ENCODE measurements at regions not wholly inside any gene's neighbourhood (a gene's known extent, or its start where the extent isn't known, plus 50 kb on each side); places are given as distances from the start of the nearest gene placed in this dataset.

DNA sequence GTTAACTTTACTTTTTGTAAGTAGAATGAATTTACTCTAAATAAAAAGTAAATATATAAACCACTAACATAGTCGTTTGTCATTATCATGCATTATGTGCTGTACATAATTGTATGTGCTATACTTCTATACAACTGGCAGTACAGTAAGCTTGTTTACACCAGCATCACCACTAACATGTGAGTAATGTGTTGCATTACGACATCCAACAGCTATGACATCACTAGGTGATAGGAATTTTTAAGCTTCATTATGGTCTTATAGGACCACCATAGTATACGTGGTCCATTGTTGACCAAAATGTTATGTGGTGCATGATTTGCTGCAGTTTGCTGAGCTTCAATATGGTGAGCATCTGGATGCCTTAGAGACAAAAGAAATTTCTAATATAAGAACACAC lies 819.1 kb upstream of the GRAMD2B start:
- no peaks in the 10 kb centered on the region for H3K27me3 ChIP-seq (ENCODE audit: low read depth)
- H3K4me1 ChIP-seq = no peaks in the 10 kb centered on the region
- H3K4me3 ChIP-seq = no peak overlapping the region
- no peak overlapping the region for H3K27ac ChIP-seq
- no peak for TF ChIP-seq CTCF (IDR thresholded peaks at IDR 0.05)
- DNase-seq = no peak
- no peaks in the 10 kb centered on the region for H3K36me3 ChIP-seq
- no peaks in the 10 kb centered on the region for H3K9me3 ChIP-seq
- no peak for ATAC-seq
- intact Hi-C loops (cut with DNase I) = no loop called here

DNA sequence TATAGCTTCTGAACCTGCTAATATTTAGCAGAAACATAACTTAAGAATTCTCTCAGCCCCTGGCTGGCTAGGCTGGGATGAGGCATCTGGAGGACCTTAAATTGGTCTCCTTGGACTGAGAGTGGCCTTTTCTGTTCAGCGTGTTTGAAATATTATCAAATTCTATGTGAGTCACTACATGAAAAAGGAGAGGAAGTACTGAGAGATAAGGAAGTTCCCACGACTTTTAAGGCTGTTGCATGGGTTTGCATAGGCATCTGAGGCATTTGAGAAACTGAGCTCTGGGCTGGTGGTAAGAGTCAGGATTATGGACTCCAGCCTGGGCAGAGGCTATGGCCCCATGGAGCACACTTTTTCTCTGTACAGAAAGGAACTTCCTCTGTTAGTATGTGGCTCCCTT lies 816.2 kb upstream of the GRAMD2B start:
- Histone ChIP-seq H3K9me3 (no peaks in the 10 kb centered on the region), H3K27ac (no peak overlapping the region), H3K4me1 (no peaks in the 10 kb centered on the region), H3K4me3 (no peak overlapping the region), H3K27me3 (ENCODE audit: low read depth) (no peaks in the 10 kb centered on the region), H3K36me3 (no peaks in the 10 kb centered on the region)
- TF ChIP-seq CTCF (IDR thresholded peaks at IDR 0.05) = no peak
- no peak for ATAC-seq
- DNase-seq = no peak
- intact Hi-C loops (cut with DNase I) = no loop called here

DNA sequence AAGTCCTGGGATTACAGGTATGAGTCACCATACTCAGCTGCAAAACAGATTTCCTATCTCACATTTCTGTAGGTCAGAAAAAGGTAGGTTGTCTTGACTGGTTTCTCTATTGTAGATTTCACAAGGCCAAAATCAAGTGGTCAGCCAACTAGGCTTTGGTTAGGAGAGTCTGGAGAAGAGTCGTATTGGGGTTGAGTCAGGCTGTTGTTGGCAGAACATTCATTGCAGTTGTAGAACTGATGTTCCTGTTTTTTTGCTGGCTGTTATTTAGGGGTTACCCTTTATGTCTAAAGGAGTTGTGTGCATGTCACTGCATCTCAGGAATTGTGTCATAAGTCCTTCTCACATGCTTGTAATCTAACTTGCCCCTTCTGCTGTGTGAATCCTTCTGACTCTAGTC lies 814.2 kb upstream of the GRAMD2B start:
- DNase-seq (no peak), ATAC-seq (no peak)
- intact Hi-C loops (cut with DNase I) = no loop called here
- no peaks in the 10 kb centered on the region for H3K4me1 ChIP-seq
- no peak overlapping the region for H3K4me3 ChIP-seq
- no peaks in the 10 kb centered on the region for H3K9me3 ChIP-seq
- H3K27me3 ChIP-seq (ENCODE audit: low read depth) = no peaks in the 10 kb centered on the region
- H3K27ac ChIP-seq = no peak overlapping the region
- TF ChIP-seq CTCF (IDR thresholded peaks at IDR 0.05) = no peak
- no peaks in the 10 kb centered on the region for H3K36me3 ChIP-seq

- Histone ChIP-seq H3K27ac (no peak overlapping the region), H3K4me1 (no peaks in the 10 kb centered on the region), H3K9me3 (no peaks in the 10 kb centered on the region), H3K36me3 (no peaks in the 10 kb centered on the region), H3K27me3 (ENCODE audit: low read depth) (no peaks in the 10 kb centered on the region), H3K4me3 (no peak overlapping the region)
- intact Hi-C loops (cut with DNase I) = no loop called here
- no peak for ATAC-seq
- no peak for DNase-seq
- no peak for TF ChIP-seq CTCF (IDR thresholded peaks at IDR 0.05)
Observed at GRCh38 chr5:125610892-125611291, 812.3 kb upstream of the GRAMD2B start.

DNA sequence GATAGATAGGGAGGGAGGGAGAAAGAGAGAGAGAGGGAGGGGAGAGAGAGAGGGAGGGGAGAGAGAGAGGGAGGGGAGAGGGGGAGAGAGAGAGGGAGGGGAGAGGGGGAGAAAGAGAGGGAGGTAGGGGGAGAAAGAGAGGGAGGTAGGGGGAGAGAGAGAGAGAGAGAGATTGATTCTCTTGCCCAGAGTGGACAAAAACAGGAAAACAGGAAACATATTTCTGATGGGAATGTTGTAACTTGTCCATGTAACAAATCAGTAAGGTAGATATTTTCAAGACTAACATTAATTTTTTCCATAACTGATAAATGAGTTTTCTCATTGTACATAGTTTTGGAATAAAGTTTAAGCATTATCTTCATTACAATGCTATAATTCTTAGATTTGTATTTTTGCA lies 811.7 kb upstream of the GRAMD2B start:
- no peak overlapping the region for H3K4me3 ChIP-seq
- ATAC-seq (no peak), DNase-seq (no peak)
- TF ChIP-seq CTCF (IDR thresholded peaks at IDR 0.05) = no peak
- H3K4me1 ChIP-seq = no peaks in the 10 kb centered on the region
- no peaks in the 10 kb centered on the region for H3K9me3 ChIP-seq
- no peak overlapping the region for H3K27ac ChIP-seq
- no peaks in the 10 kb centered on the region for H3K36me3 ChIP-seq
- intact Hi-C loops (cut with DNase I) = no loop called here
- no peaks in the 10 kb centered on the region for H3K27me3 ChIP-seq (ENCODE audit: low read depth)

DNA sequence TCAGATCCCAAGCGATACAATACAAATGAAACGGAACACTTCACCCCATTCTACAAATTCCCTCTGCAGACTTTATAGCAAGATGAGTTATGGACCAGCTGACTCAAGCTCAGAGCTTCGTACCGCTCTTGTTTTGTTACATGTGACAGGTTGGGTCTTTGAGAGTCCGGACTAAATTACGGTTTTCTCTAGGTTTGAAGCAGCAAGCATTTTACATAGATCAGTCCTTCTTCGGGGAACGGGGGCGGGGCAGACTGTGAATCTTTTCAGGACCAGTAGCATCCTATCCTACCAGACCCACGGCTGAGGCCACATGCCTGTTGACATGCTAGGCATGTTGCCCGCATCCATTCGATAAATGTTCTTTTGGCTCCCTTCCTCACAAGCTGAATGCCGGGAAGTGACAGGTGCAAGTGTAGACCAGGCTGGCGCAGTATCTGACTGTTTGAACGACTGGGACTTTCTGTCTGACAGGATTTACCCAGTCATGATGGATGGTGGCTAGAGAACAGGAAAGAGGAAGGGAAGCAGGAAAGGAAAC lies 811.0 kb upstream of the GRAMD2B start:
- Histone ChIP-seq H3K4me3 (no peak overlapping the region), H3K27ac (no peak overlapping the region), H3K9me3 (no peaks in the 10 kb centered on the region), H3K4me1 (no peaks in the 10 kb centered on the region), H3K36me3 (no peaks in the 10 kb centered on the region), H3K27me3 (ENCODE audit: low read depth) (no peaks in the 10 kb centered on the region)
- intact Hi-C loops (cut with DNase I) = no loop called here
- ATAC-seq (no peak), DNase-seq (no peak)
- no peak for TF ChIP-seq CTCF (IDR thresholded peaks at IDR 0.05)
